Motor neuron (in vitro differentiated cells): ENCODE measurements at regions not wholly inside any gene's neighbourhood (a gene's known extent, or its start where the extent isn't known, plus 50 kb on each side); places are given as distances from the start of the nearest gene placed in this dataset.

Experiments used
- ATAC-seq, 8 experiments: fragments of 200-7000 bp; cut with Tn5 transposase; replicated peaks in 6 of 8; 2 replicates each; pipeline ENCODE4 v1.8.0; 2021; ENCODE audit warnings: mild to moderate bottlenecking in 8 of 8, moderate library complexity in 8 of 8
- H3K27ac ChIP-seq, 2 donors: fragments of 250-450 bp; sonication (Bioruptor Pico); 2 replicates each; pipeline ENCODE4 v1.9.0; 2021; ENCODE audit warnings: antibody characterized with exemption in 2 of 2, mild to moderate bottlenecking in 2 of 2, moderate library complexity in 1 of 2
- H3K4me1 ChIP-seq, 2 donors: fragments of 250-450 bp; sonication (Bioruptor Pico); replicated peaks in 1 of 2; 2 replicates each; pipeline ENCODE4 v1.6.1; 2021; ENCODE audit warnings: antibody characterized with exemption in 2 of 2, mild to moderate bottlenecking in 2 of 2, moderate library complexity in 1 of 2
- H3K4me3 ChIP-seq, 5 donors: fragments of 250-450 bp; sonication (Bioruptor Pico); 2 replicates each; pipeline ENCODE4 v1.9.0; 2021; ENCODE audit warnings: antibody characterized with exemption in 5 of 5, mild to moderate bottlenecking in 5 of 5, moderate library complexity in 4 of 5
- WGBS, 10 experiments: fragments of 450-650 bp; shearing (Covaris generic); methylation state at CpG; one replicate each; pipeline ENCODE4 v1.0.0; 2022; 5-methylcytosine and 5-hydroxymethylcytosine counted together
- in situ Hi-C, 9 experiments: fragments of 400-800 bp; cut with MboI; loops; one replicate each; pipeline ENCODE4 v1.15.0; 2021; ENCODE audit warnings: low sequenced_read_pairs in 9 of 9, low pct_unique_long_range_greater_than_20kb in 2 of 9; ENCODE audit not compliant: unreplicated experiment in 9 of 9

DNA sequence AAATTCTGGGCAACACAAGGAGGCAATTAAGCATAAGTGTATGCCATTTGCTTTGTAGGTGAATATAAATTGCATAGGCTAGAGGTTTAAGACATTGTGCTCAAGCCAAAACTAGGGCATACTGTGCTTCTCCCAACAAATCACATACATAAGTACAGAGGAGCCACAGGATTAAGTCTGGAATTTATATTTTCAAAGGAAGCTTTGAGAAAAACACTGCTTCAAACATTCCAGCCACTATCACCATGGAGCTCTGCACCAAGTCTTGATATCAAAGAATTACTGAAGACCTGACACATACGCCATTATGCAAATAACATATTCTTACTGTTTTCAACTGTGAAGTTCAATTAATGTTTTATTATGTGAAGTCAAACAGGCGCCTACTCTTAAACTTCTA lies 119.4 kb upstream of the NPHP3 start:
- in situ Hi-C loops, result no loop called here

GRCh38 chr3:132840201-132840700 lies 118.0 kb upstream of the NPHP3 start:
- ATAC-seq, result no peak
- no peak overlapping the region for H3K4me3 ChIP-seq
- H3K27ac ChIP-seq, result no peak overlapping the region
- 20 to 67% (median 48%) methylated on average over 2 to 3 of the region's 3 CpGs; no CpG with 5 or more reads in 4 of the 10 experiments for WGBS, 10 experiments
- peaks cover 0 to 12% of the 10 kb centered on the region in 2 donors for H3K4me1 ChIP-seq
- in situ Hi-C loops, result no loop called here

More for the DNA sequence above, 119.4 kb upstream of the NPHP3 start:
- Histone ChIP-seq H3K4me3 (no peak overlapping the region), H3K4me1 (peaks cover 0 to 12% of the 10 kb centered on the region in 2 donors), H3K27ac (no peak overlapping the region)
- 14 to 100% (median 80%) methylated on average over 1 to 2 of the region's 2 CpGs; no CpG with 5 or more reads in 1 of the 10 experiments for WGBS, 10 experiments
- peak in 3 of 8 experiments; percentile 65 to 83 (median 78) for ATAC-seq

- ATAC-seq, result no peak
- no peak overlapping the region for H3K4me3 ChIP-seq
- peaks cover 0 to 4% of the 10 kb centered on the region in 2 donors for H3K4me1 ChIP-seq
- 0 to 100% (median 86%) methylated on average over 1 of the region's 1 CpG; no CpG with 5 or more reads in 2 of the 10 experiments for WGBS, 10 experiments
- H3K27ac ChIP-seq, result no peak overlapping the region
- in situ Hi-C loops, result no loop called here
These were observed 116.3 kb upstream of the NPHP3 start for GRCh38 chr3:132838477-132838876.

GRCh38 chr3:132837615-132838014 lies 115.4 kb upstream of the NPHP3 start:
- H3K4me1 ChIP-seq, result peaks cover 0 to 3% of the 10 kb centered on the region in 2 donors
- no peak overlapping the region for H3K27ac ChIP-seq
- ATAC-seq, result no peak
- in situ Hi-C loops, result no loop called here
- no peak overlapping the region for H3K4me3 ChIP-seq
- 0 to 100% (median 83%) methylated on average over 1 to 2 of the region's 2 CpGs; no CpG with 5 or more reads in 1 of the 10 experiments for WGBS, 10 experiments

- no peak for ATAC-seq
These were observed 112.1 kb upstream of the NPHP3 start for GRCh38 chr3:132834356-132834755.

GRCh38 chr3:132829101-132829500 lies 106.9 kb upstream of the NPHP3 start:
- 47 to 100% (median 82%) methylated on average over 1 to 7 of the region's 7 CpGs; no CpG with 5 or more reads in 1 of the 10 experiments for WGBS, 10 experiments
- no peak for ATAC-seq
- Histone ChIP-seq H3K4me3 (no peak overlapping the region), H3K4me1 (no peaks in the 10 kb centered on the region), H3K27ac (no peak overlapping the region)
- in situ Hi-C loops, result no loop called here

More at GRCh38 chr3:132834356-132834755, 112.1 kb upstream of the NPHP3 start:
- Histone ChIP-seq H3K27ac (no peak overlapping the region), H3K4me3 (no peak overlapping the region), H3K4me1 (no peaks in the 10 kb centered on the region)
- 0 to 80% (median 44%) methylated on average over 1 to 3 of the region's 3 CpGs; no CpG with 5 or more reads in 1 of the 10 experiments for WGBS, 10 experiments
- in situ Hi-C loops, result no loop called here

DNA sequence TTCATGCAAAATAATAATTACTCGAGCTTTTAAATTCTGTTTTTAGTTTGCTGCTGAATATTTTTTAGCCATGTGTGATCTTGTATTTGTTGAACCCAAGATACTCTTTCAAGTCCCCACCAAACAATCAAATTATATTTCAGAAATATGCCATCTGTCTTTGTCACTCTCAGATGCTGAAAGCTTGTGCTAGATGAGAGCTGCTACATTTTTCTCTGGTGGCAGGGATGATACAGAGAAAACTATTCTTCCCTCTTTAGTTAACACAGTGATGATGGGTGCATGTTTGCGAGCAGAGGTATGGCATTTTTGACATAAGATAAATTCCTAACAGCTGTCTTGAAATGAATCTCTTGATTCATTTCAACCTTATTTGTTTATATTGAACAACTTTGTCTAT lies 100.6 kb upstream of the NPHP3 start:
- in situ Hi-C loops, result no loop called here
- H3K27ac ChIP-seq, result no peak overlapping the region

GRCh38 chr3:132822266-132822665 lies 100.1 kb upstream of the NPHP3 start:
- Histone ChIP-seq H3K4me1 (no peaks in the 10 kb centered on the region), H3K4me3 (no peak overlapping the region), H3K27ac (no peak overlapping the region)
- 0 to 100% (median 20%) methylated on average over 1 of the region's 1 CpG; no CpG with 5 or more reads in 5 of the 10 experiments for WGBS, 10 experiments
- ATAC-seq, result no peak
- in situ Hi-C loops, result no loop called here

More for the DNA sequence above, 100.6 kb upstream of the NPHP3 start:
- ATAC-seq, result no peak
- Histone ChIP-seq H3K4me3 (no peak overlapping the region), H3K4me1 (no peaks in the 10 kb centered on the region)
- WGBS, 10 experiments, result 0 to 100% (median 74%) methylated on average over 1 to 2 of the region's 2 CpGs; no CpG with 5 or more reads in 1 of the 10 experiments

- WGBS, 10 experiments, result 14 to 86% (median 72%) methylated on average over 2 of the region's 2 CpGs; no CpG with 5 or more reads in 6 of the 10 experiments
- Histone ChIP-seq H3K4me1 (no peaks in the 10 kb centered on the region), H3K27ac (no peak overlapping the region), H3K4me3 (no peak overlapping the region)
- ATAC-seq, result peak in 3 of 8 experiments; percentile 41 to 89 (median 50)
- in situ Hi-C loops, result no loop called here
These were observed 99.1 kb upstream of the NPHP3 start for GRCh38 chr3:132821314-132821713.

DNA sequence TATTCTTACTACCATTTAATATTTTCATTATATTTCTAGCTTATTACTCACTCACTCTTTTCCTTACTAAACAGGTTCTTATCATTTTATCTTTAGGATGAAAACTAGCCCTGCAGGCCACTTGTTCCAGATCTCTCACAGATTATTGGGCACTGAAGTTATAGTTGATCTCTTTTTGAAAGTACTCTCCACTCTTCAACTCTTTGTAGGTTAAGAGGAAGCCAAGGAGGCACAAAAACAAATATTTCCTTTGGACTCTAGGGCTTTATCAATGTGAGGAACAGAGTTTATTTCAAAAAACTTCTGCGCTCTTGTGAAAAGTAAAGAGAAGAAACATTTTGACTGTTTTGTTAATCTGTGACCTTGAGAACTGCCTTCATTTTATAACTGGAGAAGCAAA lies 96.0 kb upstream of the NPHP3 start:
- H3K4me3 ChIP-seq, result no peak overlapping the region
- no peaks in the 10 kb centered on the region for H3K4me1 ChIP-seq
- no peak for ATAC-seq
- in situ Hi-C loops, result no loop called here
- 50 to 100% (median 100%) methylated on average over 1 of the region's 1 CpG; no CpG with 5 or more reads in 1 of the 10 experiments for WGBS, 10 experiments
- no peak overlapping the region for H3K27ac ChIP-seq

DNA sequence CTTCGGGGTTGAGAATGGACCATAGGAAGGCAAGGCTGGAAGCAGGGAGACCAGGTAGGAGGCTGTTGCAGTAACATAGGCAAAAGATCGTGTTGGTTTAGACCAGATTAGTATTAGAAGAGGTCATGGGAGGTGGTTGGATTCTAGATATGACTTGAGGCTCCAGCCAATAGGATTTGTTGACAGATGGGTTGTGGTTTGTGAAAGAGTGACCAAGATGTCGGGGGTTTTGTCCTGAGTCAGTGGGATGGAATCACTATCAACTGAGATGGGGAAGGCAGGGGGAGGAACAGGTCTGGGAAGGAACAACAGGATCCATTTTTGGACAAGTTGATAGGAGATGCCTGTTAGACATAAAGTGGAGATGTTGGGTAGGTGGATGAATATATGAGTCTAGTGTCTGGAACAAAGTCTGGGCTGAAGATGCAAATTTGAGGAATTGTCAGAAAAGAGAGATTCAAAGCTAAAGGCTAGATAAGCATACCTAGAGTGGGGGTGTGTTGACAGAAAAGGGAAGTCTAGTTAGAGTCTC lies 95.5 kb upstream of the NPHP3 start:
- no peaks in the 10 kb centered on the region for H3K4me1 ChIP-seq
- in situ Hi-C loops, result no loop called here
- no peak overlapping the region for H3K27ac ChIP-seq
- no peak overlapping the region for H3K4me3 ChIP-seq
- ATAC-seq, result no peak
- 4 to 90% (median 60%) methylated on average over 1 to 3 of the region's 3 CpGs; no CpG with 5 or more reads in 3 of the 10 experiments for WGBS, 10 experiments

DNA sequence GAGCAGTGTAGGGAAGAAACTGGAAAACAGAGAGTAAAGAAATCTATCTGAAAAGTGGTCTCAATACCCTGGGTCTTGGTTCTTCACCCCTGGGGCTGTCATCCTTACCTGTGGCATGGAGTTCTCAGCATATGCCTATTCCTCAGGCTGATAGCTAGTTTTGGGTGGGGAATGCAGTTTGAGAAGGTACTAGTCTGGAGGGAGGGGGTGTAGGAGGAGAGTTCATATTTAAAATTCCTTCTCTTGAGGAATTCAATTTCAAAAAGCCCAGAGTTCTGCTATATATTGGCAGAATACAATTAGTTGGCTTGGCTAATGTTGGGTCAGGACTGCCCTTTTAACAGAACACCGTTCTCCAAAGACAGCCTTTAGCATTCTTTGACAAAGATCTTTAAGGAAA lies 82.9 kb upstream of the NPHP3 start:
- Histone ChIP-seq H3K4me3 (no peak overlapping the region), H3K4me1 (no peaks in the 10 kb centered on the region), H3K27ac (no peak overlapping the region)
- in situ Hi-C loops, result no loop called here
- no peak for ATAC-seq
- 0 to 80% (median 50%) methylated on average over 1 of the region's 1 CpG; no CpG with 5 or more reads in 3 of the 10 experiments for WGBS, 10 experiments

DNA sequence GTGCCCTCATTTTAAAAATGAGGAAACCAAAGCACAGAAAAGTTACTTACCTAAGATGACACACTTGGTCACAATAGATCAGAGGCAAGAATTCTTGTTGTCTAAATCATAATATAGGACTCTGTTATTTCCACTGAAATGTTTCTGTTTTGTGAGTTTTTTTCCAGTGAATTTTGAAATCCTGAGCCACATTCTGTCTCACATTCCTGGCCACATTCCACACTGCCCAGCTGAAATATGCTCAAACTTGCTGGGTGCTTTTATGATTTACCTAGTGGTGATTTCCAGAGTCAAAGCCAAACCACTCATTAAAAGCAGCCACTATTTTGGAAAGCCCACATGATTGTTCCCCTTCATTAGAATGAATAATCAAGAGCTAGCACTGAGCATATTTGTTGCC lies 82.3 kb upstream of the NPHP3 start:
- no peak overlapping the region for H3K4me3 ChIP-seq
- in situ Hi-C loops, result no loop called here
- H3K27ac ChIP-seq, result no peak overlapping the region
- no peak for ATAC-seq
- H3K4me1 ChIP-seq, result no peaks in the 10 kb centered on the region

DNA sequence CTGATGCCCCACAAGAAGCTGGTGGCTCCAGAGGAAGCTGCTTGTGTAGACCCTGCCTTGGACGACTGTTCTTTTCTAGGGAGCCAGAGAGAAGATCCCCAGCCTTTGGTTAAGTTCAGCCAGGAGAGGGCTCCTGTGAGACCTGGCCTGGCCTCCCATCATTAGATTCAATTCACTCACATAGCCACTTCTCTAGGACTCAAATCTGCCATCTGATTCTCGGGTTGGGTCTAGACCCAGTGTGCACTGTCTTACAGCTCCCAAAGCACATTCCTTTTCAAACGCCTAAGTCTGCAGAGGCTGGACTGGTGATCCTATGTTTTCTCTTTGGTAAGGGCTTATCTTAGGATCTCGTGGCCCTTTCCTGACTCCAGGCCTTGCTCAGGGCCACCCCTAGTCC lies 81.7 kb upstream of the NPHP3 start:
- in situ Hi-C loops, result no loop called here
- H3K27ac ChIP-seq, result no peak overlapping the region
- ATAC-seq, result peak in 1 of 8 experiments; percentile 54
- 10 to 80% (median 70%) methylated on average over 1 to 4 of the region's 4 CpGs; no CpG with 5 or more reads in 1 of the 10 experiments for WGBS, 10 experiments
- H3K4me1 ChIP-seq, result no peaks in the 10 kb centered on the region
- no peak overlapping the region for H3K4me3 ChIP-seq
